Caco-2 (cell line): ENCODE measurements at regions not wholly inside any gene's neighbourhood (a gene's known extent, or its start where the extent isn't known, plus 50 kb on each side); places are given as distances from the start of the nearest gene placed in this dataset.

Experiments used
- BruUV-seq: library from RNA; stranded (reverse); fragments of 400-500 nt; replicated peaks from 2 replicates; lab custom pipeline; 2021; lab: Mats Ljungman, UMichigan
- CTCF ChIA-PET: fragments of 300-600 bp; sonication (Branson Sonifier 250); formaldehyde crosslinking; loops from one replicate; lab custom pipeline; 2022; ENCODE audit warnings: antibody characterized with exemption; lab: Charles Lee
- POLR2A ChIA-PET: fragments of 300-600 bp; sonication (Branson Sonifier 250); formaldehyde crosslinking; loops from one replicate; lab custom pipeline; 2022; ENCODE audit warnings: antibody characterized with exemption; lab: Charles Lee
- DNase-seq, 2 experiments: peaks; one replicate each; pipeline versions ENCODE4 v3.0.0 to v3.0.0-alpha.2; 2020 to 2022
- H3K27me3 ChIP-seq: replicated peaks from 2 replicates; pipeline ENCODE4 v1.6.0; 2011; ENCODE audit warnings: low read length; ENCODE audit not compliant: control insufficient read depth, insufficient read depth
- H3K36me3 ChIP-seq: 2 replicates; pipeline ENCODE4 v1.5.1; 2011; ENCODE audit warnings: low read length; ENCODE audit not compliant: control insufficient read depth, insufficient read depth
- H3K4me1 ChIP-seq: fragments of 250-450 bp; sonication (Bioruptor Pico); 2 replicates; pipeline ENCODE4 v1.5.1; 2020; ENCODE audit warnings: mild to moderate bottlenecking
- H3K4me3 ChIP-seq: 2 replicates; pipeline ENCODE4 v1.5.1; 2011; ENCODE audit warnings: low read depth, mild to moderate bottlenecking, control low read depth, low read length
- H3K9me3 ChIP-seq: fragments of 250-450 bp; sonication (Bioruptor Pico); 2 replicates; pipeline ENCODE4 v1.5.1; 2020; ENCODE audit warnings: mild to moderate bottlenecking, moderate library complexity
- H3K27ac Mint-ChIP-seq: one replicate; pipeline ENCODE4 v1.8.0; 2022; ENCODE audit warnings: mixed read lengths; ENCODE audit not compliant: unreplicated experiment
- H3K27me3 Mint-ChIP-seq: one replicate; pipeline ENCODE4 v1.8.0; 2022; ENCODE audit warnings: mixed read lengths; ENCODE audit not compliant: insufficient read depth, unreplicated experiment
- H3K36me3 Mint-ChIP-seq: one replicate; pipeline ENCODE4 v1.8.0; 2022; ENCODE audit warnings: mild to moderate bottlenecking, mixed read lengths; ENCODE audit not compliant: insufficient read depth, unreplicated experiment
- H3K4me1 Mint-ChIP-seq: one replicate; pipeline ENCODE4 v1.8.0; 2022; ENCODE audit warnings: low read depth, mixed read lengths; ENCODE audit not compliant: unreplicated experiment
- H3K4me3 Mint-ChIP-seq: one replicate; pipeline ENCODE4 v1.8.0; 2022; ENCODE audit warnings: mild to moderate bottlenecking, moderate library complexity, mixed read lengths; ENCODE audit not compliant: unreplicated experiment
- H3K9me3 Mint-ChIP-seq: one replicate; pipeline ENCODE4 v1.8.0; 2022; ENCODE audit warnings: mixed read lengths; ENCODE audit not compliant: unreplicated experiment
- CTCF ChIP-seq, 2 experiments: fragments of 200-600 bp in 1 of 2; IDR thresholded peaks; 1 replicate in 1 of 2; 2 replicates in 1 of 2; pipeline versions ENCODE4 v1.5.1 to v1.8.0; 2011 to 2022; ENCODE audit warnings: antibody characterized with exemption in 1 of 2, control low read depth in 1 of 2, inconsistent platforms in 1 of 2, low read depth in 1 of 2, low read length in 1 of 2, mild to moderate bottlenecking in 1 of 2, moderate library complexity in 1 of 2; ENCODE audit not compliant: insufficient read depth in 1 of 2, severe bottlenecking in 1 of 2, unreplicated experiment in 1 of 2
- intact Hi-C: fragments of 100-400 bp; cut with micrococcal nuclease; formaldehyde crosslinking; loops from one replicate; pipeline ENCODE4 v1.10.0; 2022; ENCODE audit not compliant: unreplicated experiment

- Mint-ChIP-seq H3K27me3 (peaks cover 2% of the 10 kb centered on the region), H3K36me3 (no peaks in the 10 kb centered on the region), H3K4me3 (no peak overlapping the region), H3K9me3 (no peaks in the 10 kb centered on the region), H3K27ac (no peak overlapping the region), H3K4me1 (no peaks in the 10 kb centered on the region)
- ChIA-PET POLR2A (no interaction called here), CTCF (no interaction called here)
- intact Hi-C loops, result no loop called here
- Histone ChIP-seq H3K36me3 (no peaks in the 10 kb centered on the region), H3K27me3 (no peaks in the 10 kb centered on the region), H3K4me1 (no peaks in the 10 kb centered on the region), H3K9me3 (no peaks in the 10 kb centered on the region), H3K4me3 (no peak overlapping the region)
- no peak for DNase-seq
- BruUV-seq, result no TSS peak
- no peak for TF ChIP-seq CTCF (IDR thresholded peaks at IDR 0.05; ENCODE audit: insufficient read depth in 1 of 2, low read depth in 1 of 2, low read length in 1 of 2, severe bottlenecking in 1 of 2, unreplicated experiment in 1 of 2)
Measured at GRCh38 chr19:31659897-31660210, 310.6 kb upstream of the TSHZ3 start.

DNA sequence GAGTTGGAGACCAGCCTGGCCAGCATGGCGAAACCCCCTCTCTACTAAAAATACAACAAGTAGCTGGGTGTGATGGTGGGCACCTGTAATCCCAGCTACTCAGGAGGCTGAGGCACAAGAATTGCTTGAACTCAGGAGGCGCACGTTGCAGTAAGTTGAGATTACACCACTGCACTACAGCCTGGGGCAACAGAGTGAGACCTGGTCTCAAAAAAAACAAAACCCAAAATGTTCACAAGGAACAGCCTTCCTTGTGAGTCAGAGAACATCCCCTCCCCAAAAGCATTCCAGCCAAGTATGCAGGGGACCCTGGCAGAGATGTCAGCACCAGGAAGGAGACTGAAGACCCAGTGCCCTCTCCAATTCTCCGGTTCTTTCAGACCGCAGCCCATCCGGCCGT lies 314.9 kb upstream of the TSHZ3 start:
- TF ChIP-seq CTCF (IDR thresholded peaks at IDR 0.05; ENCODE audit: insufficient read depth in 1 of 2, low read depth in 1 of 2, low read length in 1 of 2, severe bottlenecking in 1 of 2, unreplicated experiment in 1 of 2), result no peak
- H3K27me3 Mint-ChIP-seq, result peaks cover 6% of the 10 kb centered on the region

GRCh38 chr19:31664997-31665396 lies 315.8 kb upstream of the TSHZ3 start:
- intact Hi-C loops, result no loop called here
- H3K4me3 Mint-ChIP-seq, result no peak overlapping the region
- no peak for TF ChIP-seq CTCF (IDR thresholded peaks at IDR 0.05; ENCODE audit: insufficient read depth in 1 of 2, low read depth in 1 of 2, low read length in 1 of 2, severe bottlenecking in 1 of 2, unreplicated experiment in 1 of 2)
- no TSS peak for BruUV-seq
- no peaks in the 10 kb centered on the region for H3K4me1 Mint-ChIP-seq
- Histone ChIP-seq H3K9me3 (no peaks in the 10 kb centered on the region), H3K4me3 (no peak overlapping the region), H3K27me3 (no peaks in the 10 kb centered on the region; the same call in 1 of the 2 replicates), H3K4me1 (no peaks in the 10 kb centered on the region), H3K36me3 (no peaks in the 10 kb centered on the region)
- no peaks in the 10 kb centered on the region for H3K36me3 Mint-ChIP-seq
- peaks cover 6% of the 10 kb centered on the region for H3K27me3 Mint-ChIP-seq
- no peak for DNase-seq
- H3K9me3 Mint-ChIP-seq, result no peaks in the 10 kb centered on the region
- POLR2A ChIA-PET, result no interaction called here
- no peak overlapping the region for H3K27ac Mint-ChIP-seq
- CTCF ChIA-PET, result no interaction called here

More for the DNA sequence above, 314.9 kb upstream of the TSHZ3 start:
- DNase-seq, result no peak
- ChIA-PET CTCF (no interaction called here), POLR2A (no interaction called here)
- H3K4me1 ChIP-seq, result no peaks in the 10 kb centered on the region
- Mint-ChIP-seq H3K4me3 (no peak overlapping the region), H3K36me3 (no peaks in the 10 kb centered on the region), H3K27ac (no peak overlapping the region), H3K9me3 (no peaks in the 10 kb centered on the region), H3K4me1 (no peaks in the 10 kb centered on the region)
- no peaks in the 10 kb centered on the region for H3K9me3 ChIP-seq
- BruUV-seq, result no TSS peak
- H3K36me3 ChIP-seq, result no peaks in the 10 kb centered on the region
- no peak overlapping the region for H3K4me3 ChIP-seq
- intact Hi-C loops, result no loop called here
- H3K27me3 ChIP-seq, result no peaks in the 10 kb centered on the region; the same call in 1 of the 2 replicates
